PFSK-1 (cell line): ENCODE measurements at regions not wholly inside any gene's neighbourhood (a gene's known extent, or its start where the extent isn't known, plus 50 kb on each side); places are given as distances from the start of the nearest gene placed in this dataset.

Experiments
- POLR2AphosphoS5 ChIP-seq: IDR thresholded peaks from 2 replicates; pipeline ENCODE4 v1.6.1; 2012; ENCODE audit warnings: low read depth, mild to moderate bottlenecking, control low read depth, low read length, moderate library complexity
- SIN3A ChIP-seq: IDR thresholded peaks from 2 replicates; pipeline ENCODE4 v1.6.1; 2012; ENCODE audit warnings: mild to moderate bottlenecking, low read length, moderate library complexity, borderline replicate concordance; ENCODE audit not compliant: insufficient read depth
- TF ChIP-seq, protein P1 (sequence below), 2 experiments: IDR thresholded peaks; 2 replicates each; pipeline versions ENCODE4 v1.6.1 to v1.8.0; 2011 to 2012; ENCODE audit warnings: low read depth in 2 of 2, low read length in 2 of 2, control low read depth in 1 of 2, inconsistent platforms in 1 of 2, mild to moderate bottlenecking in 1 of 2, moderate library complexity in 1 of 2; ENCODE audit not compliant: insufficient read depth in 1 of 2

DNA sequence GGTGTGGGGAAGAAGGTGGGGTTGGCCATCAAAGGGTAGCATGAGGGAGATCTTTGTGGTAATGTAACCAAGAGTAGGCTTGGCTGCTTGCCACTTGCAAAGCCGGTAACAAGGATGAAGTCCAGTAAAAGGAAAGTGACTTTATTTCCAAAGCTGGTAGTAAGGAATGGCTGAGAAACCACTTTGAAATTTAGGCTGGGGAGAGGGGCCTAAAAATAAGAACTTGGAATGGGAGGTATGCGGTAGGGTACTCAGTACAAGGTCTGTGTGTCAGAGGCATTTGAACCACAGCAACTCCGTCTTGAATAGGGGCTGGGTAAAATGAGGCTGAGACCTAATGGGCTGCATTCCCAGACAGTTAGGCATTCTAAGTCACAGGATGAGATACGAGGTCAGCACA is 216.0 kb upstream of the ISX start:
- TF ChIP-seq, protein P1, sequence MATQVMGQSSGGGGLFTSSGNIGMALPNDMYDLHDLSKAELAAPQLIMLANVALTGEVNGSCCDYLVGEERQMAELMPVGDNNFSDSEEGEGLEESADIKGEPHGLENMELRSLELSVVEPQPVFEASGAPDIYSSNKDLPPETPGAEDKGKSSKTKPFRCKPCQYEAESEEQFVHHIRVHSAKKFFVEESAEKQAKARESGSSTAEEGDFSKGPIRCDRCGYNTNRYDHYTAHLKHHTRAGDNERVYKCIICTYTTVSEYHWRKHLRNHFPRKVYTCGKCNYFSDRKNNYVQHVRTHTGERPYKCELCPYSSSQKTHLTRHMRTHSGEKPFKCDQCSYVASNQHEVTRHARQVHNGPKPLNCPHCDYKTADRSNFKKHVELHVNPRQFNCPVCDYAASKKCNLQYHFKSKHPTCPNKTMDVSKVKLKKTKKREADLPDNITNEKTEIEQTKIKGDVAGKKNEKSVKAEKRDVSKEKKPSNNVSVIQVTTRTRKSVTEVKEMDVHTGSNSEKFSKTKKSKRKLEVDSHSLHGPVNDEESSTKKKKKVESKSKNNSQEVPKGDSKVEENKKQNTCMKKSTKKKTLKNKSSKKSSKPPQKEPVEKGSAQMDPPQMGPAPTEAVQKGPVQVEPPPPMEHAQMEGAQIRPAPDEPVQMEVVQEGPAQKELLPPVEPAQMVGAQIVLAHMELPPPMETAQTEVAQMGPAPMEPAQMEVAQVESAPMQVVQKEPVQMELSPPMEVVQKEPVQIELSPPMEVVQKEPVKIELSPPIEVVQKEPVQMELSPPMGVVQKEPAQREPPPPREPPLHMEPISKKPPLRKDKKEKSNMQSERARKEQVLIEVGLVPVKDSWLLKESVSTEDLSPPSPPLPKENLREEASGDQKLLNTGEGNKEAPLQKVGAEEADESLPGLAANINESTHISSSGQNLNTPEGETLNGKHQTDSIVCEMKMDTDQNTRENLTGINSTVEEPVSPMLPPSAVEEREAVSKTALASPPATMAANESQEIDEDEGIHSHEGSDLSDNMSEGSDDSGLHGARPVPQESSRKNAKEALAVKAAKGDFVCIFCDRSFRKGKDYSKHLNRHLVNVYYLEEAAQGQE (IDR thresholded peaks at IDR 0.05; ENCODE audit: insufficient read depth in 1 of 2, low read depth in 2 of 2, low read length in 2 of 2) = no peak
- TF ChIP-seq SIN3A = no peak
- TF ChIP-seq POLR2AphosphoS5 = no peak
